ENCODE measurements at regions not wholly inside any gene's neighbourhood (a gene's known extent, or its start where the extent isn't known, plus 50 kb on each side); places are given as distances from the start of the nearest gene placed in this dataset.

GRCh38 chr6:16839631-16840179, 78.4 kb upstream of the ATXN1 start:
- peak overlapping the region in 1 of 4 donors; percentile 7 for H3K4me3 Mint-ChIP-seq
- ATAC-seq (ENCODE audit: low read depth in 2 of 2) (no peak), DNase-seq (no peak)
- H3K27ac Mint-ChIP-seq = peak overlapping the region in 1 of 3 donors; percentile 20
- H3K9me3 Mint-ChIP-seq = no peaks in the 10 kb centered on the region
- no peaks in the 10 kb centered on the region for H3K36me3 Mint-ChIP-seq
- peaks cover 16% of the 10 kb centered on the region for H3K4me1 ChIP-seq (ENCODE audit: control insufficient read depth, insufficient read depth, low read length, poor library complexity, severe bottlenecking)
- no peaks in the 10 kb centered on the region for H3K27me3 ChIP-seq (ENCODE audit: control insufficient read depth, insufficient read depth, low read length)
- no peaks in the 10 kb centered on the region for H3K9me3 ChIP-seq (ENCODE audit: control insufficient read depth in 2 of 2, low read length in 2 of 2)
- H3K4me1 Mint-ChIP-seq = peaks cover 14 to 47% (median 27%) of the 10 kb centered on the region in 4 donors
- H3K27ac ChIP-seq (ENCODE audit: insufficient read depth, low read length, poor library complexity, severe bottlenecking) = no peak overlapping the region
- no peaks in the 10 kb centered on the region for H3K36me3 ChIP-seq (ENCODE audit: control insufficient read depth, insufficient read depth, low read length)
- H3K4me3 ChIP-seq (ENCODE audit: low read depth, low read length) = no peak overlapping the region
- no peaks in the 10 kb centered on the region for H3K27me3 Mint-ChIP-seq

GRCh38 chr6:16837217-16837972, 76.1 kb upstream of the ATXN1 start:
- Histone ChIP-seq H3K36me3 (ENCODE audit: control insufficient read depth, insufficient read depth, low read length) (no peaks in the 10 kb centered on the region), H3K9me3 (ENCODE audit: control insufficient read depth in 2 of 2, low read length in 2 of 2) (no peaks in the 10 kb centered on the region), H3K27ac (ENCODE audit: insufficient read depth, low read length, poor library complexity, severe bottlenecking) (peak overlapping the region; percentile 2), H3K27me3 (ENCODE audit: control insufficient read depth, insufficient read depth, low read length) (no peaks in the 10 kb centered on the region), H3K4me1 (ENCODE audit: control insufficient read depth, insufficient read depth, low read length, poor library complexity, severe bottlenecking) (peaks cover 16% of the 10 kb centered on the region), H3K4me3 (ENCODE audit: low read depth, low read length) (peak overlapping the region; percentile 74)
- peak overlapping the region in 2 of 3 donors; percentile 47 to 85 for H3K27ac Mint-ChIP-seq
- DNase-seq (peak in 2 of 3 donors; percentile 38 to 67), ATAC-seq (ENCODE audit: low read depth in 2 of 2) (peak; percentile 54 to 64)
- H3K4me3 Mint-ChIP-seq = peak overlapping the region; percentile 71 to 84 (median 80)
- H3K4me1 Mint-ChIP-seq = peaks cover 14 to 47% (median 27%) of the 10 kb centered on the region in 4 donors
- no peaks in the 10 kb centered on the region for H3K36me3 Mint-ChIP-seq
- H3K27me3 Mint-ChIP-seq = no peaks in the 10 kb centered on the region
- H3K9me3 Mint-ChIP-seq = no peaks in the 10 kb centered on the region

GRCh38 chr6:16836144-16836981, 75.1 kb upstream of the ATXN1 start:
- peak overlapping the region; percentile 74 for H3K4me3 ChIP-seq (ENCODE audit: low read depth, low read length)
- peak overlapping the region; percentile 49 for H3K27ac ChIP-seq (ENCODE audit: insufficient read depth, low read length, poor library complexity, severe bottlenecking)
- Mint-ChIP-seq H3K27ac (peak overlapping the region; percentile 45 to 85 (median 47)), H3K4me3 (peak overlapping the region; percentile 71 to 84 (median 80)), H3K36me3 (no peaks in the 10 kb centered on the region), H3K4me1 (peaks cover 14 to 47% (median 30%) of the 10 kb centered on the region in 4 donors), H3K27me3 (peaks cover 8% of the 10 kb centered on the region), H3K9me3 (no peaks in the 10 kb centered on the region)
- no peaks in the 10 kb centered on the region for H3K27me3 ChIP-seq (ENCODE audit: control insufficient read depth, insufficient read depth, low read length)
- H3K4me1 ChIP-seq (ENCODE audit: control insufficient read depth, insufficient read depth, low read length, poor library complexity, severe bottlenecking) = peaks cover 16% of the 10 kb centered on the region
- no peaks in the 10 kb centered on the region for H3K36me3 ChIP-seq (ENCODE audit: control insufficient read depth, insufficient read depth, low read length)
- peak in 2 of 3 donors; percentile 15 to 71 for DNase-seq
- H3K9me3 ChIP-seq (ENCODE audit: control insufficient read depth in 2 of 2, low read length in 2 of 2) = no peaks in the 10 kb centered on the region
- ATAC-seq (ENCODE audit: low read depth in 2 of 2) = peak in 1 of 2 donors; percentile 52

- Histone ChIP-seq H3K4me1 (ENCODE audit: control insufficient read depth, insufficient read depth, low read length, poor library complexity, severe bottlenecking) (peaks cover 16% of the 10 kb centered on the region), H3K4me3 (ENCODE audit: low read depth, low read length) (no peak overlapping the region), H3K27me3 (ENCODE audit: control insufficient read depth, insufficient read depth, low read length) (no peaks in the 10 kb centered on the region), H3K9me3 (ENCODE audit: control insufficient read depth in 2 of 2, low read length in 2 of 2) (no peaks in the 10 kb centered on the region), H3K36me3 (ENCODE audit: control insufficient read depth, insufficient read depth, low read length) (no peaks in the 10 kb centered on the region), H3K27ac (ENCODE audit: insufficient read depth, low read length, poor library complexity, severe bottlenecking) (no peak overlapping the region)
- Mint-ChIP-seq H3K4me3 (no peak overlapping the region), H3K9me3 (no peaks in the 10 kb centered on the region), H3K27me3 (peaks cover 8% of the 10 kb centered on the region), H3K36me3 (no peaks in the 10 kb centered on the region), H3K27ac (no peak overlapping the region), H3K4me1 (peaks cover 14 to 33% (median 24%) of the 10 kb centered on the region in 4 donors)
- ATAC-seq (ENCODE audit: low read depth in 2 of 2) (no peak), DNase-seq (no peak)
These were observed 73.0 kb upstream of the ATXN1 start for GRCh38 chr6:16834242-16834641.

GRCh38 chr6:16832721-16833120, 71.5 kb upstream of the ATXN1 start:
- H3K4me1 Mint-ChIP-seq = peaks cover 13 to 32% (median 20%) of the 10 kb centered on the region in 4 donors
- DNase-seq (no peak), ATAC-seq (ENCODE audit: low read depth in 2 of 2) (no peak)
- no peak overlapping the region for H3K4me3 ChIP-seq (ENCODE audit: low read depth, low read length)
- no peaks in the 10 kb centered on the region for H3K9me3 Mint-ChIP-seq
- peaks cover 8% of the 10 kb centered on the region for H3K27me3 Mint-ChIP-seq
- H3K27me3 ChIP-seq (ENCODE audit: control insufficient read depth, insufficient read depth, low read length) = no peaks in the 10 kb centered on the region
- H3K27ac ChIP-seq (ENCODE audit: insufficient read depth, low read length, poor library complexity, severe bottlenecking) = no peak overlapping the region
- no peak overlapping the region for H3K4me3 Mint-ChIP-seq
- H3K36me3 Mint-ChIP-seq = no peaks in the 10 kb centered on the region
- no peak overlapping the region for H3K27ac Mint-ChIP-seq
- H3K9me3 ChIP-seq (ENCODE audit: control insufficient read depth in 2 of 2, low read length in 2 of 2) = no peaks in the 10 kb centered on the region
- H3K4me1 ChIP-seq (ENCODE audit: control insufficient read depth, insufficient read depth, low read length, poor library complexity, severe bottlenecking) = peaks cover 18% of the 10 kb centered on the region
- no peaks in the 10 kb centered on the region for H3K36me3 ChIP-seq (ENCODE audit: control insufficient read depth, insufficient read depth, low read length)

- Histone ChIP-seq H3K4me1 (ENCODE audit: control insufficient read depth, insufficient read depth, low read length, poor library complexity, severe bottlenecking) (peaks cover 17% of the 10 kb centered on the region), H3K27me3 (ENCODE audit: control insufficient read depth, insufficient read depth, low read length) (no peaks in the 10 kb centered on the region), H3K9me3 (ENCODE audit: control insufficient read depth in 2 of 2, low read length in 2 of 2) (no peaks in the 10 kb centered on the region), H3K4me3 (ENCODE audit: low read depth, low read length) (no peak overlapping the region), H3K36me3 (ENCODE audit: control insufficient read depth, insufficient read depth, low read length) (no peaks in the 10 kb centered on the region), H3K27ac (ENCODE audit: insufficient read depth, low read length, poor library complexity, severe bottlenecking) (no peak overlapping the region)
- Mint-ChIP-seq H3K27ac (no peak overlapping the region), H3K36me3 (no peaks in the 10 kb centered on the region), H3K4me1 (peaks cover 7 to 26% (median 15%) of the 10 kb centered on the region in 4 donors), H3K4me3 (no peak overlapping the region), H3K9me3 (no peaks in the 10 kb centered on the region), H3K27me3 (peaks cover 8% of the 10 kb centered on the region)
- DNase-seq = no peak
- no peak for ATAC-seq (ENCODE audit: low read depth in 2 of 2)
These were observed 70.8 kb upstream of the ATXN1 start for GRCh38 chr6:16832043-16832567.

GRCh38 chr6:16831136-16831535, 69.9 kb upstream of the ATXN1 start:
- Mint-ChIP-seq H3K4me3 (no peak overlapping the region), H3K4me1 (peaks cover under 1 to 16% (median 6%) of the 10 kb centered on the region in 4 donors), H3K36me3 (no peaks in the 10 kb centered on the region), H3K9me3 (no peaks in the 10 kb centered on the region), H3K27me3 (peaks cover 8% of the 10 kb centered on the region), H3K27ac (no peak overlapping the region)
- Histone ChIP-seq H3K4me1 (ENCODE audit: control insufficient read depth, insufficient read depth, low read length, poor library complexity, severe bottlenecking) (peaks cover 7% of the 10 kb centered on the region), H3K4me3 (ENCODE audit: low read depth, low read length) (no peak overlapping the region), H3K9me3 (ENCODE audit: control insufficient read depth in 2 of 2, low read length in 2 of 2) (no peaks in the 10 kb centered on the region), H3K27ac (ENCODE audit: insufficient read depth, low read length, poor library complexity, severe bottlenecking) (no peak overlapping the region), H3K36me3 (ENCODE audit: control insufficient read depth, insufficient read depth, low read length) (no peaks in the 10 kb centered on the region), H3K27me3 (ENCODE audit: control insufficient read depth, insufficient read depth, low read length) (no peaks in the 10 kb centered on the region)
- ATAC-seq (ENCODE audit: low read depth in 2 of 2) = no peak
- DNase-seq = no peak
